ENCODE measurements at regions not wholly inside any gene's neighbourhood (a gene's known extent, or its start where the extent isn't known, plus 50 kb on each side); places are given as distances from the start of the nearest gene placed in this dataset.

DNA sequence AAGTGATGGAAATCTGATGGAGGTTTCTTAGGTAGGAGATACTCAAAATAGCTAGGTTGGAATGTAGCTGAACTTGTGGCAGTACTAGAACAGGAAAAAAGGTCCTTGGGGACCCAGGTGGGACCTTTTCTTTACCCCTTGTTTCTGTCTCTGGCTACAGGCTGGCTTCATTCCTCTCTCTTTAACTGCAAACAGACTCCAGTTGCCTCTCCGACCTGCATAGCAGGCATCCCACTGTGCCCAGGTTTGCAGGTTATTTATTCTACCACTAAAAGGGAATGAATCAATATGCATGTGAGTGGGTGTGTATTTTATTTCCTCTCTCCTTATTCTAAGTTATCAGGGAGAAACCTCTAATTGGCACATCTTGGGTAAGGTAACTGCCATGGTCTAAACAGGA is 758.1 kb downstream of the MED13L start:
- TF ChIP-seq, protein P1, sequence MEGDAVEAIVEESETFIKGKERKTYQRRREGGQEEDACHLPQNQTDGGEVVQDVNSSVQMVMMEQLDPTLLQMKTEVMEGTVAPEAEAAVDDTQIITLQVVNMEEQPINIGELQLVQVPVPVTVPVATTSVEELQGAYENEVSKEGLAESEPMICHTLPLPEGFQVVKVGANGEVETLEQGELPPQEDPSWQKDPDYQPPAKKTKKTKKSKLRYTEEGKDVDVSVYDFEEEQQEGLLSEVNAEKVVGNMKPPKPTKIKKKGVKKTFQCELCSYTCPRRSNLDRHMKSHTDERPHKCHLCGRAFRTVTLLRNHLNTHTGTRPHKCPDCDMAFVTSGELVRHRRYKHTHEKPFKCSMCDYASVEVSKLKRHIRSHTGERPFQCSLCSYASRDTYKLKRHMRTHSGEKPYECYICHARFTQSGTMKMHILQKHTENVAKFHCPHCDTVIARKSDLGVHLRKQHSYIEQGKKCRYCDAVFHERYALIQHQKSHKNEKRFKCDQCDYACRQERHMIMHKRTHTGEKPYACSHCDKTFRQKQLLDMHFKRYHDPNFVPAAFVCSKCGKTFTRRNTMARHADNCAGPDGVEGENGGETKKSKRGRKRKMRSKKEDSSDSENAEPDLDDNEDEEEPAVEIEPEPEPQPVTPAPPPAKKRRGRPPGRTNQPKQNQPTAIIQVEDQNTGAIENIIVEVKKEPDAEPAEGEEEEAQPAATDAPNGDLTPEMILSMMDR (IDR thresholded peaks at IDR 0.05) = no peak

DNA sequence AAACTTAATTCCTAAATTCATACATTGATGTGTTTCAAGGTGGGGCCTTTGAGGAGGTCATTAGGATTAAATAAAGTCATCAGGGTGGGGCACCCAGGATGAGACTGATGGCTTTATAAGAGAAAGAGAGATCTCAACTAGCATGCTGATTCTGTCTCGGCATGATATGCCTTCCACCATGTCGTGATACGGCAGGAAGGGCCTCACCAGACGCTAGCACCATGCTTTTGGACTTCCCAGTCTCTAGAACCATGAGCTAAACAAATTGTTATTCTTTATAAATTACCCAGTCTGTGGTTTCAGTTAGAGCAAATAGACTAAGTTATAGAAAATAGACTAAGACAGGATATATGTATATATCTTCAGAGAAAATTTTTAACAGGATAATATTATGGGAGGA is 759.6 kb downstream of the MED13L start:
- Histone ChIP-seq H3K4me3 (ENCODE audit: low read depth in 1 of 2, low read length in 1 of 2) (no peak overlapping the region), H3K27ac (no peak overlapping the region), H3K27me3 (no peaks in the 10 kb centered on the region), H3K9me3 (no peaks in the 10 kb centered on the region), H3K36me3 (no peaks in the 10 kb centered on the region), H3K4me1 (ENCODE audit: control insufficient read depth in 1 of 2, insufficient read depth in 1 of 2, low read depth in 1 of 2, low read length in 1 of 2) (no peaks in the 10 kb centered on the region)
- TF ChIP-seq, protein P1 (IDR thresholded peaks at IDR 0.05) = no peak

More for the DNA sequence above, 758.1 kb downstream of the MED13L start:
- Histone ChIP-seq H3K27me3 (no peaks in the 10 kb centered on the region), H3K9me3 (no peaks in the 10 kb centered on the region), H3K4me1 (ENCODE audit: control insufficient read depth in 1 of 2, insufficient read depth in 1 of 2, low read depth in 1 of 2, low read length in 1 of 2) (no peaks in the 10 kb centered on the region), H3K27ac (no peak overlapping the region), H3K4me3 (ENCODE audit: low read depth in 1 of 2, low read length in 1 of 2) (no peak overlapping the region), H3K36me3 (no peaks in the 10 kb centered on the region)

DNA sequence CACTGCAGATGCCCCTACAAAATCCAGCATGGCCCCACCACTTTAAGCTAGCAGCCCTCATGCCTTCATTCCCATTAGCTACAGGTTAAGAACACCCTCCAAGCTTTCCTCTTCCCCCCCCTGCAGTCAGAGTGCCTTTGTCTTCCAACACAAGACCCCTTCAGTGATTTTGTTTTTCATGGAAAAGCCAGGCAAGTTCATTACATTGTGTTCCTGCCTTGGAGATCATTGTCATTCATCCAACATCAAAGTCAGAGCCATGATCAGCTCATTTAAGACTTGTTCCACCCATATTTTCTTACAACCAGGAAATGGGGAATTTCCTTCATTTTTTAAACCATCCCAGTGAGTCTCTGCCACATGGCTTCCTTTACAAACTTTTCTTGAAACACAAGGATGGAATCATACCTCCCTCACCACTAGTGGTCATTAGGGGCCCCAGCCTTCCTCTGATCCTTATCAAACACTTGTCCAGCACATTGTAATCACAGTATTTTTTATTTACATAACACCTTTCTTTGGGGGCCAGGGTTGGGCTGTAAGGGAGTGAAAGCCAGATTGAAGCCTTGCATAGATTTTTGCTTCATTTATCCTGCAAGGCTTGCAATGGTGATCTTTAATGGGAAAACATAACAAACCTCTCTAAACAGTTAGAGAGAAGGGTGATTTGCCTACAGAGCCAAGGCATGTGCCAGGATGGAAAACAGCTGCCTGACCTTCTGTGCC is 765.3 kb downstream of the MED13L start:
- TF ChIP-seq, protein P1 (IDR thresholded peaks at IDR 0.05) = no peak
- Histone ChIP-seq H3K27me3 (no peaks in the 10 kb centered on the region), H3K9me3 (no peaks in the 10 kb centered on the region), H3K4me1 (ENCODE audit: control insufficient read depth in 1 of 2, insufficient read depth in 1 of 2, low read depth in 1 of 2, low read length in 1 of 2) (no peaks in the 10 kb centered on the region), H3K36me3 (no peaks in the 10 kb centered on the region), H3K27ac (no peak overlapping the region), H3K4me3 (ENCODE audit: low read depth in 1 of 2, low read length in 1 of 2) (no peak overlapping the region)

DNA sequence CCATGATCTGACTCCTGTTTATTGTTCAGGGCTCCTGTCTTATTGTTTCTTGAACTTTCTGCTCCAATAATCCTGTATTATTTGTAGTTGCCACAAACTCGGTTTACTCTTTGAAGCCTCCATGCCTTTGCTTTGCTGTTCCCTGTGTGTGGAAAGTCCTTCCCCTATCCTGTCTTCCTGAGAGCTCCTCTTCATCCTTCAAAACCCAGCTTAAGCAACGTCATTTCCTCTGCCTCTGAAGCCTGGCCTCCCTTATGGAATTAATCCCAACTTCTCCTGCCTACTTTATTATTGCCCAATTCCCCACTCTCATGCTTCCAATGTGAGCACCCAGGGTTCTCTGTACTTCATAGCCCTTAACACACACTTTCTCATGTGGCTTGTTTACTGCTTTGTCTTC is 766.2 kb downstream of the MED13L start:
- H3K27me3 ChIP-seq = no peaks in the 10 kb centered on the region
- H3K36me3 ChIP-seq = no peaks in the 10 kb centered on the region
- H3K9me3 ChIP-seq = no peaks in the 10 kb centered on the region
- TF ChIP-seq, protein P1 (IDR thresholded peaks at IDR 0.05) = no peak
- no peaks in the 10 kb centered on the region for H3K4me1 ChIP-seq (ENCODE audit: control insufficient read depth in 1 of 2, insufficient read depth in 1 of 2, low read depth in 1 of 2, low read length in 1 of 2)
- no peak overlapping the region for H3K4me3 ChIP-seq (ENCODE audit: low read depth in 1 of 2, low read length in 1 of 2)
- no peak overlapping the region for H3K27ac ChIP-seq

DNA sequence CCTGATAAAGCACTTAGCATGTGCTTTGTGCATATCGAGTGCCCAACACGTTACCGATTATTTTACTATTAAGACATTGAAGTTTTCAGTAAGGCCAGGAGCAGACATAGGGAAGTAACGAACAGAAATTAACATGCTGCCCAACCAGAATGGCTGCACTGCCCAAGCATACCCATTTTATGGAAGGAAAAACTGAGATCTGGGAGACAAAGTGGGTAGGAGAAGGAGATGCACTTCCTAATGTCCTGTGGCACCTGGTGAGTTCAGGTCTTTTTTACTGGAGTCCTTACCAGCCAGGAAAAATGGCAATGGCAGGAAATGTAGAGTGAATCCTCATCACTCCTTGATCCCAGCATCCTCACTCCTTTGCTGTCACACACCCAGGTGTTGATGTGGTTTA is 768.5 kb downstream of the MED13L start:
- H3K9me3 ChIP-seq = no peaks in the 10 kb centered on the region
- H3K27ac ChIP-seq = no peak overlapping the region
- H3K36me3 ChIP-seq = no peaks in the 10 kb centered on the region
- H3K4me1 ChIP-seq (ENCODE audit: control insufficient read depth in 1 of 2, insufficient read depth in 1 of 2, low read depth in 1 of 2, low read length in 1 of 2) = no peaks in the 10 kb centered on the region
- TF ChIP-seq, protein P1 (IDR thresholded peaks at IDR 0.05) = no peak
- no peak overlapping the region for H3K4me3 ChIP-seq (ENCODE audit: low read depth in 1 of 2, low read length in 1 of 2)
- no peaks in the 10 kb centered on the region for H3K27me3 ChIP-seq
